ENCODE measurements at regions not wholly inside any gene's neighbourhood (a gene's known extent, or its start where the extent isn't known, plus 50 kb on each side); places are given as distances from the start of the nearest gene placed in this dataset.
"Not testable (repeated sequence)": the region's sequence is repeated elsewhere in the genome, so short reads cannot be mapped to it uniquely, and the experiment has no call there.

DNA sequence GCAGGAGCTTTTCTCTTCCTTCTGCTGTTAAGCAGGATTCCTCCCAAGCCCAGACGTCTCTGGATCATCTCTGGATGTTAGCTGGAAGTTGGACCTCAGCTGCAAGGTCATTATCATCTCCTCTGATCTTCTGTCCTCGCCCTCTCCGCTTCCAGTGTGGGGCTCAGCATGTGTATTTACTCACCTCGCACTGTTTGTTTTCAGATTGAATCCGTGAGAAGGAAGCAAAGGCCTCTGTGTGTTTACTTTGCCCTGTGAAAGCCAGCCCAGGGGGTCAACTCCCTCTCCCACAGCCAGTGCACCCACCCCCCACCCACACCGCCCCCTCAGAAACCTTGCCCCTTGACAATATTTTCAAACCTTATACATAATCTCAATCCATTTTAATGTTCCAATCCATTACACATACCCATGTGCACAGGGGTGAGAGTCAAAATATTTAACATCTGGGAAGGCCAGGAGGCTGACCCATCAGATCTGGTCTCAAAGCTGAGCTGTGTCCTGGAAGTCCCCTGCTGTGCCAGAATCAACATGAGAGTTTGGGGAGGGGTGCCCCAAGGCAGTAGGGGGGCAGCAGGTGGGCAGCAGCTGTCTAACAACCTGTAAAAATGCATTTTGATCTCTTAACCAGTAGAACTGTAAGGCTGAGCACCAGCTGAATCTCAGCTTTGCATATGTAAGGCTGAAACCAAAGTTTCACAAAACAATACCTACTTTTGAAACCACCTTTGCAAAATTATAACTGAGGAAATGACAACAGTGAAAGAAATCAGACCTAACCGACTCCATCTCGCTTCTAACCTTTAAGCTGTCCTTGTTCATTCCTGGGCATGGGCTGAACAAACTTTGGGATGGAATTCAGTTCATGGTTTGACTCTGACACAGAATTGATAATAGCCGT lies 157.9 kb downstream of the ZNF664 start:
- DNase-seq (ENCODE audit: low spot score): no peak

- no peak for DNase-seq (ENCODE audit: low spot score)
Measured at GRCh38 chr12:124131659-124132058, 158.6 kb downstream of the ZNF664 start.

GRCh38 chr12:124132530-124132929 lies 159.5 kb downstream of the ZNF664 start:
- DNase-seq (ENCODE audit: low spot score): no peak

- no peak for DNase-seq (ENCODE audit: low spot score)
Measured at GRCh38 chr12:124136796-124137195, 158.1 kb upstream of the RFLNA start.

DNA sequence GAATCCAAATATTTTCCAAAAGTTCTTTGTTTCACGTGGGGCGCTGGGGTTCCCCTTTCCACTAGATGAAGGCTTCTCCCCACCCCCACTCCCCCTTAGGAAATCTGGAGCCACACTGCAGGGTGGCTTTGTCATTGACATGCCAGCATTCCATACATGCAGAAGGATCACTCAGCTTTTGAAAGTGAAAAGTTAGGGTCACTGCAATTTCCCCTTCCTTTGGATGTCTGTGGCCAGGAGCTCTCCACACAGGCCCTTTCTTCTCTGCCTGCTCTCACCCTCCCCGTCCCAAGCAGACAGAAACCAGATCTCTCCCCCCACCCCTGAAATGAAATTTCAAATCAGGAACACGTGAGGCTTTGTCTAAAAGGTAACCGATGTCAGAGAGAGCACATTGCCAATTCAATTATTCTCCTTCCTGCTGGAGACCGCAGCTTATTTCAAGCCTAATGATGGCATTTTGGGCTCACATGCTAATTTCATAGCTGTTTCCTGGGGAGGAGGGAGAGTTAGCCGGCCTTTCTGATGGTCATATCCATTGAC lies 153.9 kb upstream of the RFLNA start:
- no peak for DNase-seq (ENCODE audit: low spot score)

DNA sequence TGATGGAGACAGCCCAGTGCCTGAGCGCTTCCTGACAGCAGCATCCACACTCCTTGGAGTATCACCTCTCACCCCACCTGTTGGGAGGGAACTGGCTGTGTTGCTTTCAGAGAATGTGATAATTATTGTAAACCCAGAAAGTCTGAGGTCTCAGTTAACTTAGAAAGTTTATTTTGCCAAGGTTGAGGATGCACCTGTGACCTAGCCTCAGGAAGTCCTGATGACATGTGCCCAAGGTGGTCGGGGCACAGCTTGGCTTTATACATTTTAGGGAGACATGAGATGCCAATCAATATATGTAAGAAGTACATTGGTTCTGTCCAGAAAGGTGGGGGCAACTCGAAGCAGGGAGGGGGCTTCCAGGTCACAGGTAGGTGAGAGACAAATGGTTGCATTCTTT lies 153.3 kb upstream of the RFLNA start:
- DNase-seq (ENCODE audit: low spot score): not testable (repeated sequence)

DNA sequence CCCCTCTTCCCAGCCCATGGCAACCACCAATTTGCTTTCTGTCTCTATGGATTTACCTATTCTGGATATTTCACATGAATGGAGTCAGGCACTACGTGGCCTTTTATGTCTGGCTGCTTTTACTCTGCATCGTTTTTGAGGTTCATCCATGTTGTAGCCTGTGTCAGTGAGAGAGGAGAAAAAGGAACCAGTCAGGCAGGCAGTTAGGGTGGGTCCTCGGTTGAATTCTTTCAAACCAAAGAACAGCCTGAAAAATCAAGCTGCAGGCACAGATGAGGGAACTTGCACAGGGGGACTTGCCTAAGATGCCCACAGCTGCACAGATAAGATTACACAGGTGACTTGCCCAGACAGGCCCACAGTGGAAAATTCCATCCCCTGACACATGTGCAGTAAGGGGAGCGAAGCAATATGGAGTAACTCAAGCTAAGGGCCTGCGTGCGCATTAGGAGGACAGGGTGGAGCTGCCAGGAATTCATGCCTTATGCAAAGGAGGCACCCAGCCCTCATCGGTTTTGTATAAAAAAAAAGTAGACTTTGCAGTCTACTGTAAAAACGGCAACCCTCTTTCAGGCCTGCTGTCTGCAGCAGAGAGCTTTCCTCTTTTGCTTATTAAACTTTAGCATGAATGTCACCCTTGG lies 152.4 kb upstream of the RFLNA start:
- no peak for DNase-seq (ENCODE audit: low spot score)

DNA sequence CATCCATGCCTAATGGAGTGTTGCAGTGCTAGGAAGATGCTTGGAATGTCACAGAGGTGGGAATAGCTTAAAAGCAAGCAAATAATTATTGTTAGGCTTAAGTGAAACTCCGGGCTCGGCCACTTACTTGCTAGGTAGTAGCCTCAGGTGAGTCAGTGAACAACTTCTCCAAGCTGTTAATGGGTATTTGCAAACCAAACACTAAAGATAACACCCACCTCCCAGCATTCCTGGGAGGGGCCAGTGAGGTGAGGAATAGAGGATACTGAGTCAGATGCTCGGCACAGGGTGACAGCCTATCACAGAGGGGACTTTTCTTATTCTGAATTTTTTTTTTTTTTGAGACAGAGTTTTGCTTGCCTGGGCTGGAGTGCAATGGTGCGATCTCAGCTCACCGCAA lies 151.2 kb upstream of the RFLNA start:
- no peak for DNase-seq (ENCODE audit: low spot score)

GRCh38 chr12:124144531-124145194 lies 150.2 kb upstream of the RFLNA start:
- DNase-seq (ENCODE audit: low spot score): no peak

DNA sequence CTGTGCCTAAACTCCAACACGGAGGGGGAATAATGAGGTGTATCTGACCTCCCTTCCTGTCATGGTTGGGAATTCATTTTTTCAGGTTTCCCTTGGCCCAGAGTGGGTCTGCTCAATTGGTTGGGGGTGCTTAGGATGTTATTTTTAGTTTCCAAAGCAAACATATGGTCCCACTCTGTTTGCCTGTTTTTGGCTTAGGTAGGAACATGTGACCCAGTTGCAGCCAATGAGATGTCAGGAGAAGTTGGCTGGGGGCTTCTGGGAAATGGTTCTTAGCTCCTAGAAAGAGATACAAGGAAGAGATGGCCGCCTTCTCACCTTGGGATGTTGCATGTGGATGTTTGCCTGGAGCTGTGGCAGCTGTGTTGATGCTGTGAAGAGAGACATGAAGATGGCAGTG lies 147.9 kb upstream of the RFLNA start:
- DNase-seq (ENCODE audit: low spot score): no peak

DNA sequence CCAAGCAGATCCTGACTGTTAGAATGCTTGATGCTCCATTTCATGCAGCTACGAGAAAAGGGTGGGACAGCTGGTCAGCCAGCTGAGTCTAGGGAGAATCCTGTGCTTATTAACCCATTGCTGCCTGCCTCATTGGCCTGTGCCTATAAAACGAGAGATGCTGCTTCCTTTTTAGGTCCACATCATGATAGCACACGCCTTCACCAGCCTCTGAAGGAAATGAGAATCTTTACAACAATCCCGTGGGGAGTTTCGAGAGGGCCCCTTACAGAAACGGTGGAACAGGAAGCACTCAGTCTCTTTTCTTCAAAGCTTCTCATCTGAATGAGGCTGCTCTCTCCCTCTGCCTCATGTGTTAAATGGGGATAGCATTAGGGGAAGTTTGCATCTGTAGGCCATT lies 147.3 kb upstream of the RFLNA start:
- DNase-seq (ENCODE audit: low spot score): no peak

- DNase-seq (ENCODE audit: low spot score): no peak
Measured at GRCh38 chr12:124148481-124149273, 146.2 kb upstream of the RFLNA start.

- no peak for DNase-seq (ENCODE audit: low spot score)
Measured at GRCh38 chr12:124149287-124149686, 145.6 kb upstream of the RFLNA start.

DNA sequence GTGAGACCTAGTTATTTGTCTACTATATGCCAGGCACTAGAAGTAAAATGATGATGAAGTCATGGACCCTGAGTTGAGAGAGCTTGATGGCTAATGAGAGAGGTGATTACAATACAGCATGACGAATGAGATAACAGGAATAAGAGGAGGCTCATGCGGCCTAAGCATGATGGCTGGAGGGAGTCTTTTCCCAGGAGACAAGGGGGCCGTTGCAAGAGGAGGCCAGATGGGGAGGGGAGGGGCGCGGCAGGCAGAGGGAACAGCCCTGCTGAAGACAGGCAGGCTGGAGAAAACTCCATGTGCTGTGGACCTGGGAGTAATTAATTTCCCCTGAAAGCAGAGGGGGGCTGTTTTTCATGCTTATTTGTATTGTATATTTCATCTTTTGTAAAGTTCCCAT lies 144.7 kb upstream of the RFLNA start:
- DNase-seq (ENCODE audit: low spot score): no peak

GRCh38 chr12:124151583-124151982 lies 143.3 kb upstream of the RFLNA start:
- DNase-seq (ENCODE audit: low spot score): no peak

GRCh38 chr12:124152731-124153130 lies 142.2 kb upstream of the RFLNA start:
- DNase-seq (ENCODE audit: low spot score): peak; percentile 28

GRCh38 chr12:124153392-124153791 lies 141.5 kb upstream of the RFLNA start:
- DNase-seq (ENCODE audit: low spot score): no peak

- no peak for DNase-seq (ENCODE audit: low spot score)
Measured at GRCh38 chr12:124157406-124157805, 137.5 kb upstream of the RFLNA start.

GRCh38 chr12:124159655-124160054 lies 135.2 kb upstream of the RFLNA start:
- no peak for DNase-seq (ENCODE audit: low spot score)

DNA sequence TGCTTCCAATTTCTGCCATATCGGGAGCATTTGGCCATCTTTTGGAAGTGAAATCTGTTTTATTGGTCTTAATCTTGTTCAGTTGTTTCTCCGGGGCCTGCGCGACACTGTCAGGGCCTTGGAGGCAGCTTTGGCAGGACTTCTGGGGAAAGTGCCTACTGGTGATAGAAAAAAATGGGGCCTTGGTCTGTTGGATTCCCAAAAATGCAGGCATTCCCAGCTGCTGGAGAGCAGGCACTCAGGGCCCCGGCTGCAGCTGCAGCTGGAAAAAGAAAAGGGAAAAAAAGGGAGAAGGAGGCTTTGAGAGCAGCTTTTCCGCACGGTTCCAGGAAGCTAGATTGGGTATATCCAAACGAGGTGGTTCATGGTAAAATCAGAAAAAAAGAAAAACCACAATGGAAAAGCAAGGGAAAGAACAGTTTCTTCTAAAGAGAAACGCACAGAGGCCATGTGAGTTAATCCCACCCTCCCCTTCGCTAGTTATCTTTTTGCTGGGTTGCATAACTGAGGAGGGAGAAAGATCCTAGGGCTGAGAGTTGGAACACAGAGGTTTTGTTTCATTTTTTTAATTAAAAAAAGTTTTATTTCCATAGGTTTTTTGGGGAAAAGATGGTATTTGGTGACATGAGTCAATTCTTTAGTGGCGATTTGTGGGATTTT lies 134.7 kb upstream of the RFLNA start:
- peak; percentile 12 for DNase-seq (ENCODE audit: low spot score)

- DNase-seq (ENCODE audit: low spot score): not testable (repeated sequence)
Measured at GRCh38 chr12:124161402-124161801, 133.5 kb upstream of the RFLNA start.

All from AG08395 (cell line).